Glomerular visceral epithelial cell (primary cell): ENCODE measurements at regions not wholly inside any gene's neighbourhood (a gene's known extent, or its start where the extent isn't known, plus 50 kb on each side); places are given as distances from the start of the nearest gene placed in this dataset.
"Not testable (repeated sequence)": the region's sequence is repeated elsewhere in the genome, so short reads cannot be mapped to it uniquely, and the experiment has no call there.

ENCODE experiments used
- DNase-seq: peaks from one replicate; pipeline ENCODE4 v3.0.0-alpha.2; 2016; ENCODE audit errors: extremely low spot score

DNA sequence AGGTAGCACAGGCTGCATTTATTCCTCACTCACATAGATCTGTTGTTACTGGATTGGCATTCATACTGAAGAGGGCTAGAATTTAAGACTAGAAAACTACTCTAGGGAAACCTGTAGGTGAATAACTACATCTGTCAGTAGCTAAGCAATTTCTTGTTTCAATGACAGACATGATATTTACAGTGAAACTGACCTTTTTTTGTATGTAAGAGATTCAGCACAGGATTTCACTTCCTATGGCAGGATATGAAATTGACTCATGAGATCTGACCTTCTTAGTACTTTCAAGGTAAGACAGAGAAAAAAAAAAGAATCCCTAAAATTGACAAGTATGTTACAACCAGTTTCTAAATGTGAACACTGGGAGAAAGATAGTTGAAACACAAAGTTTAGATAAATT is 189.8 kb upstream of the SLC16A7 start:
- DNase-seq, result no peak

DNA sequence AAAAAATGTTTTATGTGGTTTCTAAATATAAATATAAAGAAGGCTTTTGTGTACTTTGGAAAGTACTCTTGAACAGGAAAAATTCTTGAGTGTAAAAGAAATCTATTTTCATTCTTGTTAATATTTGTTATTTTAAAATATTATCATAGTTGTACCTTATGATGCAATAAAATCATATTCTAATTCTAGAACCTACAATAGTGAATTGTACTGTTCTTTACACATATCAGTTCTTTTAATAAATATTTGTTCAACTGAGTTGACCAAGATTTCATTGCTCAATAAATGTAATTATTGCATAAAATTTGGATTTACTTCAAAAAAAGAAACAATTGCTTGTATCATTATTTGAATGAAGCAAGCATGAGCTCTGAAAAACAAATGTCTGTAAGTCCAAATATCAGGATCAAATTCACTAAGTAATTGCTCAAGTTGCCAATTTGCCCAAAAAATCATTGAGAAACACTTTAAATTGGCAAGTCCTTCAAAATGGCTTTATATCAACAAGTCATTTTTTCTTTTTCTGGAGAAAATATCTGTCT is 191.6 kb upstream of the SLC16A7 start:
- DNase-seq, result no peak

DNA sequence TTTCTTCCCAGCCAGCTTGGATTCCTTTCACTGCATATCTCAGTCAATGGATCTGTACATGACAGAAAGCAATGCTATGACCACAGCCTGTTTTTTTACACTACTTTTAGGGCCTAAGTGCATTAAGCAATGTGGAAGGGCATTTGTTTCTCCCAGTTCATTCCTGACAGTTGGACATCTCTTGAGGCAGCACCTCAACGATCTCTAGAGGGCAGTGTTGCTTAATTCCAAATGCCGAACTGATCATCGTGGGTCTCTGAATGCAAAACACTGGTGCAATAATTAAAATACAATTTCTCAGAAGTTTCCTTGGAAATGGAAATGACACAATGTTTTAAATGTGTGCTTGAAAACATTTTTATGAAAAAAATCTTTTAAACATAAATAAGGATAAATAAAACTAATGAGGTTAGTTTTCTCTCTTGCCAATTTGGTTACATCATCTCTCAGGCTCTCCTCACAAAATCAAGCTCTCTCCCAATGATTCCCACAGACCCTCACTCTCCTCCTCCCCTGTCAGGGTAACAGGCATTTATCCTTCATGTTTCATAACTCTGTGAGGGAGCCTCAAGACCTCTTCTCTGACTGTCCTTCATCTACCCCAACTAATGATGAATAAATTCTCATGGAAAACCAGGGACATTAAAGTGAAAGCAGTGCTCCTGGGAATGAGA is 192.4 kb upstream of the SLC16A7 start:
- peak; percentile 59 for DNase-seq

DNA sequence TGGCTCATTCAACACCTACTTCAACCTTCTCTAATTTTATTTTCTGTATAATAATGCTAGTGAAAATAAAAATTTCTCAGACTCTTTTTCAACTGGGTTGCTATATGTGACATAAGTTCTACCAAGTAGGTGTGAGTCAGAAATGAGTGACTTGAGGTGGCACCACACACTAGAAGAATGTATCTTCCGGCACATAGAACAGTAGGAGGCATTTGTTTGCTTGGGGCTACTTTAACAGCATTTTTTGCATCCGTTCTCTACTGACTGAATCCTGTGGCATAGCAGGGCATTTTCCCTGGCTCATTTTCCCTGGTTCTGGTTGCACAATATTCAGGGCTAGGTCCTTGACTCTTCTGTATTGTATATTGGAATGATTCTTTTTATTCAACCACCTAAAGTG is 194.0 kb upstream of the SLC16A7 start:
- DNase-seq, result no peak

DNA sequence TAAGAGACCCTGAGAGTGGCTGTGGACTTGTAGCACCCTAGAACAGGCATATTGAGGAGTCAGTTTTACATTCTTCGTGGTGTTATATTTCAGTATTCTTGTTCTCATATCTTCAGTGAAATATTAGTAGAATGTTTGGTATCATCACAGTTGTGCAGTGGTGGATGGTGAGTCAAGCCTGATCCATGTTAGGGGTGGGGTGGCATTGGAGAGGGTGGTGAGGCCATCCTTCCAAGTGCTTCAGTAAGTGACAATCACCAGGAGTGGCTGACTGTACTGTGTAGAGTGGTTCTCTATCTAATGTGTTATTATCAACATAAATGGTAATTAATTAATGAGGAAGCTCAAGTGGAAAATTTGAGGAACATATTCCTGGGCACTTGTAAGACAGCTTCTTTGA is 197.7 kb upstream of the SLC16A7 start:
- no peak for DNase-seq

DNA sequence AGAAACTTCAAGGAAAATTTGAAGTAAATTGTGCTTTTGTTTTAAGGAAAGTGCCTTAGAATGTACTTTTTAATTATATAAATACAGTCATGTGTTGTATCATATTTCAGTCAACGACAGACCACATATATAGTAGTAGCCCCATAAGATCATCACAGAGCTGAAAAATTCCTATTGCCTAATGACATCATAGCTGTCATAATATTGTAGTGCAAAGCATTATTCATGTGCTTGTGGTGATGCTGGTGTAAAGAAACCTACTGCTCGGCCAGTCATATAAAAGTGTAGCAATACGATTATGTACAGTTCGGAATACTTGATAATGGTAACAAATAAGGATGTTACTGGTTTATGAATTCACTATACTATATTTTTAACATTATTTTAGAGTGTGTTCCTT is 198.9 kb upstream of the SLC16A7 start:
- DNase-seq, result no peak

DNA sequence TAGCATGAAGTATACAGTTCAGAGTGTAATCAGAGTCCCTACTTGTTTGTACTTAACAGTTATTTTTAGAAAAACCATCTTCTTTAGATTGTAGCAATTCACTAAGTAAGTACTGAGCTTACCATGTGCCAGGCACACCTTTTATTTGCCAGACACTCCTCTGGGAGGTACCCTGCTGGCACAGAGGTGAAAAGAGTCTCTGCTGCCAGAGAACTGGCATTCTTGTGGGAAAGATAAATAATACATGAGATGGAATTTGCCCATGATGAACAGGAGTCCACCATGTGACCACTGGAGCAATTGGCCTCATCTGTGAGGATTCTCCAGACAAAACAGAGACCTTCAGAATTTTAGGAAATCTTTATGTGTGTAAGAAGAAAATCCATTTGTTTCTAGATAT is 199.3 kb upstream of the SLC16A7 start:
- no peak for DNase-seq

DNA sequence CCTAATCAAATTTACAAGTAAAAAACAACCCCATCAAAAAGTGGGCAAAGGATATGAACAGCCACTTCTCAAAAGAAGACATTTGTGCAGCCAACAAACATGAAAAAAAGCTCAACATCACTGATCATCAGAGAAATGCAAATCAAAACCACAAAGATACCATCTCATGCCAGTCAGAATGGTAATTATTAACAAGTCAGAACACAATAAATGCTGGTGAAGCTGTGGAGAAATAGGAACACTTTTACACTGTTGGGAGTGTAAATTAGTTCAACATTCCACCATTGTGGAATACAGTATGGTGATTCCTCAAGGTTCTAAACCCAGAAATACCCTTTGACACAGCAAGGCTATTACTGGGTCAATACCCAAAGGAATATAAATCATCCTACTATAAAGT is 200.5 kb upstream of the SLC16A7 start:
- DNase-seq, result not testable (repeated sequence)

DNA sequence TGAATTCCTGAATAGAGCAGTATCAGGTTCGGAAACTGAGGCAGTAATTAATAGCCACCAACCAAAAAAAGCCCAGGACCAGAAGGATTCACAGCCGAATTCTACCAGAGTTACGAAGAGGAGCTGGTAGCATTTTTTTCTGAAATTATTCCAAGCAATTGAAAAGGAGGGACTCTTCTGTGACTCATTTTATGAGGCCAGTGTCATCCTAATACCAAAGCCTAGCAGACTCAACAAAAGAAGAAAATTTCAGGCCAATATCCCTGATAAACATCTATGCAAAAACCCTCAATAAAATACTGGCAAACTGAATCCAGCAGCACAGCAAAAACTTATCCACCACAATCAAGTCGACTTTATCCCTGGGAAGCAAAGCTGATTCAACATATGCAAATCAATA is 202.3 kb upstream of the SLC16A7 start:
- no peak for DNase-seq

DNA sequence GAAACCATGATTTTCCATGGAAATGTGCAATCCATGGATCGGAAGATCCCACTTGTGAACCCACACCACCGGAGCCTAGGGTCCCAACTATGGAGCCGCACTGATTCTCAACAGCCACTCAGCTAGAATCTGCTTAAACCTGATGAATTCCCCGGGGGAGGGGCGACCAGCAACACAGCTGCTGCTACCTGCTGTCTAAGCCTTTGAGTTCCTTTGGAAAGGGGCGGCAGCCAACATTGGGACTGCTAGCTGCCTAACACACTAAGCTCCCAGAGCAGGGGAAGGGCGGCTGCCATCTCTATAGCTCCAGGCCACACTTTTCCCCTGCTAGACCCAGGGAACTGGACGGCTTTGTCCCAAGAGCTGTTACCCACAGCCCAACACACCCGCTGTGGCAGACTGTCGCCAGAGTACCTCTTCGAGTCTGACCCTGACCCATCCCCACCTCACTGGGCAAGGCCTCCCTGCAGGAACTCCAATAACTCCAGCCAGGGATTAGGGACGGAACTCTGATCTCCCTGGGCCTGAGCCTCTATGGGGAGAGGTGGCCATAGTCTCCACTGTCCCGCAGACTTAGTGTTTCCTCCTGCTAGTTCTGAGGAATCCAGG is 205.8 kb upstream of the SLC16A7 start:
- DNase-seq, result no peak

DNA sequence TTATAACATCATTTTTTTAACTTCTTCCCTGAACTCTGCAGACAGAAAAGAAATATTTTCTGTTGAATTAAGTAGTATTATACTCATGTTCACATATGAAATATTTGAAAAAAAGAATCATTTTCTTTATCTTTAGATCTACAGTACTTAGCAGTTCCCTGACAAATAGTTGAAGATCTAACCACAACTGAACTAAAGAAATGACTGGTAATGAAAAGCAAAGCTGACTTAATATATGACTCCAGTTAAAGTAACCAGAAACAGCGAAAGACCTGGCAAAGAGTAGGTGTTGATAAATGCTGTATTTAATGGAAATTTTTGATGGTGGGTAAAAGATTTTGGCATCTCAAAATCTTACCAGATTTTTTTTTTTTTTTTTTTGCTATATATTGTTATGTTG is 207.1 kb upstream of the SLC16A7 start:
- DNase-seq, result no peak

DNA sequence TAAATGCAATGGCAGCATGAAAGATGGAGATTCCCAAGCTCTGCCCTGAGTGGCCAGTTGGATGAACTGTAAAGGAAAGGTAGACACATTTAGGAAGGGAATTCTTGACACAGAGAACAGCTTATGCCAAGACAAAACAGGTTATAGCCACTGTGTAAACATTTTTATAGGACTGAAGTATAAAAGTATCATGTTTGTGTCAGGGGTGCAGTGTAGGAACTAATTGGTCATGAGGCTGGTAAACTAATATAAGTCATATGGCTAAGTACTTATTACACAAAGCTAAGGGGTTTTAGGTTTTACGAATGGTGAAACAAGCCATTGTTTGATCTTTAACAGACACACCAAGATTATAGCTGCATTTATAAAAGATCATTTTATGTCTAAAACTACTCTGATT is 207.7 kb upstream of the SLC16A7 start:
- no peak for DNase-seq

DNA sequence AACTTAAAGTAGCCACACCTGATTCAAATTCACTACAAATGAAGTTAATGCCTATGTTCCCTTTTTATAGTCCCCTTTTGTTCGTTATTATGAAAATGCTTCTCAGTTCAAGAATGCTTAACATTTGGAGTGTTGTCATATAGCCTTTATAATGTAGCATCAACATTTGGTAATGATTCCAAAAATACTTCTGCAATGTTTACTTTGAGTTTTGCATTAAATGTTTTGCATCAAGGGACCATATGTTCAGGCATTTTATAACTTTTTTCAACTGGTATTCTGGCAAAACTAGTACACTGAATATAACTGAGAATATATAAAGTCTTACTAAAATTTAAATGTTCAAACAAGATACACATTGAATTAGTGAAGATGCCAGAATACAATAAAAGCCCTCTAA is 209.6 kb upstream of the SLC16A7 start:
- no peak for DNase-seq

DNA sequence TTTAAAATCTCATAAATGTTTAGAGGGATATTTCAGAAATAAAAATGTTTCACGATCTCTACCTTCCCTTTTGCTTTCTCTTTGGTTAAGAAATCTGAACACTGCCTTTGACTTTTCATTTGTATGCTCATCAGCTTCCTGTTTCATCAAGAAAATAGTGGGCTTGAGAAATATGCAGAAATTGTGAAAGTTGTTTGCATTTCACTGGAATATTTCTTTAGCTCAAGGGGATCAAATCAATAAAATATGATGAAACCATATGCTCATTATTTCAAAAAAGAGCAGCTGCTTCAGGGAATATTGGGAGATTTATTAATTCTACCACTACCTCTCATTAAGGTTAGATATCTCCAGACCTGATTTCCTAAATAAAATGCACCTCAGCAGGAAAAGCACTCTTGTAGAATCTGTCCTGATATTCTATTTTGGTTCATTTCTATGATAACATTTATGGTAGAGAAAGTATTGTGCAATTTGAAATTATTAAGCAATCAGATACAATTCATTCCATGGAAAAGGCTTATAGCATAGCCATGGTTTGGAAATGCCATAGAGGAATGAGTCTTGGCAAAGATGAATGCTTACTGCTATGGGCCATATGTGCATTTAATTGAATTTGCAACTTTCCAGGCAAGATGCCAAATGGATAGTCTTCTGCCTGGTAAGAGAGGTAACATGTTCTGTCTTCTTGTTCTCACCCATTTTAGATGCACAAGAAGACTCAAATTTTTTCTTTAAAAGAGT is 212.6 kb upstream of the SLC16A7 start:
- no peak for DNase-seq

DNA sequence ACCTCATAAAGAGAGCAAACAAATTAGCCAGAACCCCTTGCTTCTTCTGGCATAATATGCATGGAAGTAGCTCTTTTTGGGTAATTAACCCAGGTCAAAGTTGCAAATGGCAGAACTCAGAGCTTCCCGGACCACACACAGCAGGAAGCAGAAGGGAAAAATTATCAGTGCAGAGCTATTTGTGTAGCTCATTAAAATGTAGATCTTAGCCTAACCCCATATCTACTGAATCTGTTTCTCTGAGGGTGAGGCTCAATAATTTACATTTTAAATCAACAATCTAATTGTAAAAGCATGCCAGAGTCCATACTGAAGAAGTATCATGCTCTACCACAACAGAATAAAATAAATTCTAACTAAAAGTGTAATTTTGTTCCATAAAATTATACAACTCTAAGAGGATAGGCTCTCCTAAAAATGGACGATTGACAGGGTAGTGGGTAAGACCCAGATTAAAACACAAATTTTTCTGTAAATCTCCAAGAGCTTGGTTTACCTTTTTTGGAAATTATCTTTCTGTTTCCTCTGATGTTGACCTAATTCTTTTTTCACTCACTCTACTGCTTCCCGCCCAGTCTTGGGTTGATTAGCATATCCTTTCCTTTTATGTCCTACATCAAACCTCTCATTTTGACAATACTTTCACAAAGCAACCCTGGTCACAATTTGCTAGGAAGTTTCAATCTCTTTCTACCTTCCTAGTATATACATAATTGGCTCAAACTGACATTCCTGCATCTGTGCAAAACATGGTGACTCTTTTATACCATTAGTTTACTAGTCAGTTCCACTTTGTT is 213.3 kb upstream of the SLC16A7 start:
- DNase-seq, result no peak

DNA sequence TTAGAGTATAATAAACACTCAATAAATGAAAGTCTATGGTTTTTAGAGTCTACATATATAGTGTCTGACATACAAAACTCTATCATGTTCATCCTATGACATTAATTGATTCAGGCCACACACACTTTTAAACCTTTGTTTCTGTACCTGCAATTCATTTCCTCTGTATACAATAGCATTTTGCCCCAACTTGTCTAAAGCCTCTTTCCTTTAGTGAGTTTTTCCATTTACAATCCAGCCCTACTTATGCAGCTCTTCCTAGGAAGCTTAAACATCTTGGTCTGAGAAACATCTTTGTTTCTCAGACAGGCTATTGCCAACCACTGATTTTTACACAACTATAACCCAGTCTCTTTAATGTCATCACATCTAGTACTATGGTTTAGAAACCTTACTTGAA is 214.7 kb upstream of the SLC16A7 start:
- no peak for DNase-seq

DNA sequence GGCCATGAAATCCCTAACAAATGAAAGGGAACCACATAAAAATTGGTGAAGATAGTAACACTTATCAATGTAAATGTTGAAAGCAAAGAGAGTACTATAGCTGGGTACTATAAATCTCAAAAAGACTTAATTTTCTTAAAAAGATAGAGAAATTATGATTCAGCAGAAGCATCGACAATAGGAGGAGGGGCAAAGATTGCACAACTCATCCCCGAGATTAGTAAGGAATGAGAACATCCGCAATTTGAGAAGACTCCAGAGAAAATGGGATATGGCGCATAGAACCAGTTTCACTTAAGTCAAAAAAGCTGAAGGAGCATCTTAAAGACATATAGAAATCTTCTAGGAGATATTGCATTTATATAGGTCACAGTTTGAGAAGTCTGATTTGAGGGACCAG is 220.2 kb upstream of the SLC16A7 start:
- no peak for DNase-seq

DNA sequence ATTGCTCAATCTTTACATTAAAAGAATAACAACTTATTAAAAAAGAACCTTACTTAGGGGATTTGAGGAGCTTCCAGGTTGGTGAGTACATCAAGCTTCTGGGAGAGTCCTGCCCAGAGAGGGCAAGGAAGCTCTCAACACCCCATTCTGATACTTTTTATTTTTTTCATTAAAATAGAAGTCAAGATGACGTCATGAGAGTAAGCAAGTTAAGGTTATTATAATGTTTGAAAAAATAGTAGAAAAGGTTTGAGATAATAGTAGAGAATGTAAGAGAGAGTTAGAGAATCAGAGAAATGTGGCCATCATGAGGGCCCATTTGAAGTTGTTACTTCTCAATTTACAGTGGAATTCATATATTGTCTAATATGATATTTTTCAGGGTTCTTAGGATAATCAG is 221.0 kb upstream of the SLC16A7 start:
- DNase-seq, result no peak

DNA sequence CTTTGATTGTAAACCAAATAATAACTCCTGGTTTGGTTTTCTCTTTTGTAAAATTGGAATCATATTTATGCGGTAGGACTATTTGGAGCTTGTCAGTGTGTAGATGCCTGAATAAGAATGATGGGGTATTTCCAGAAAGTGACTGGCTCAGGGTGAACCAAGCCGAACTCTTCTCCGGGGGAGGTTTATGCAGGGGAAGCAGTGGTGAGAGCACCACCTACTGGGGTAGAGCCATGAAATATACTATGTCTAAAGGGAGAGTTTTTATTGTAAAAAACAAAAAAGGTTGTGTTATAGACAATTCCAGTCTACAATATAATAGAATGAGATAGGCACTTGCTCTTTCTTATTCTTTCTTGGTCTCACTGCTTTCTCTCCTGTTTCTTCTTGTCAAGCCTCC is 222.9 kb upstream of the SLC16A7 start:
- no peak for DNase-seq

DNA sequence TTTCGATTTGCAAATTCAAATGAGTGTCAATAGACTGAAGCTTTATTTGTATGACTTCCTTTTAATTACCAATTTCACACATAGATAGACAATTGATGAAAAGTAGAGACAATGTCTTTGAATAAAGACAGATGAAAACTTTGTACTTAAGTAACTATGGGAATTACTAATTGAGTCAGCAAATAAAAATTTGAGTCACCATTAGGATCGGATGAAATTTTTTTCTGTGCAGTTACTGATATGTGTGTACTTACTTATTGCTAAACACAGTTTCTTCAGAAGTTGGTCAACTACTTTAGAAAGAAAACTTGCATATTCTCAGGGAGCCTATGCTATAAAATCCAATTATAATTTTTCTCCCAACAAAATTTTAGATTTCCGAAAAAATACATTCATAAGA is 224.9 kb upstream of the SLC16A7 start:
- no peak for DNase-seq

DNA sequence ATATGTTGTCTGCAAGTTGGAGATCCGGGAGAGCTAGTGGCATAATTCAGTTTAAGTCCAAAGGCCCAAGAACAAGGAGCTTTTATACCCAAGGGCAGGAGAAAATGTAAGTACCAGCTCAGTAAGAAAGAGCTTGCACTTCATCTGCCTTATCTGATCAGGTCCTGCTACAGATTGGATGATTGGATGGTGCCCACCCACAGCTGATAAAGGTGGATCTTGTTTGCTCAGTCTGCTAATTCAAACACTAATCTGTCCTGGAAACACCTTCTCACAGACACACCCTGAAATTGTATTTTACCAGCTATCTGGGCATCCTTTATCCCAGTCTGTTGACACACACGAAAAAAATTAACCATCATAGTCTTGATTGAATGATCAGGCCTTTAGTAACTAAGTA is 230.7 kb upstream of the SLC16A7 start:
- no peak for DNase-seq

DNA sequence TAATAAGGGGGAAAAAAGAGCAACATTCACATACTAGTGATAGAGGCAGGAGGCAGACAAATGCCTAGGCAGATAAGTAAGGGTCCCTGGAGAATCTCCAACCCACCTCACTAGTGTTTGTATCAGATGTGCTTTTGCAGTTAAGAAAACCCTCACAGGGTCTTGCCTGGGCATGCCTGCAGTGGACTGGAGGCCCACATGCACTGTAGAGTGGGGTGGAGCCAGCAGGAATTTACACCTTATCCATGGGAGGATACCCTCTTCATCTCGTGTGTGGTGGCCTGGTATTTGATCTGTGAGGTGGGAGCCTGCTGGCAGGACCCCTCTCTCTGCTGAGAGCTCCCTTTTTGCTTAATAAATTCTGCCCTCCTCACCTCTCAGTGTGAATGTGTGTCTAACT is 238.0 kb upstream of the SLC16A7 start:
- DNase-seq, result peak; percentile 7
